HepG2 (cell line): ENCODE measurements at regions not wholly inside any gene's neighbourhood (a gene's known extent, or its start where the extent isn't known, plus 50 kb on each side); places are given as distances from the start of the nearest gene placed in this dataset.

Experiments used
- ATAC-seq: fragments of 200-7000 bp; cut with Tn5 transposase; 3 replicates; pipeline ENCODE4 v1.9.1; 2020; ENCODE audit warnings: mild to moderate bottlenecking, moderate library complexity
- BruUV-seq: library from RNA; stranded (reverse); fragments of 400-500 nt; replicated peaks from 2 replicates; lab custom pipeline; 2021; lab: Mats Ljungman, UMichigan
- CTCF ChIA-PET: fragments of 300-600 bp; formaldehyde crosslinking; extraction: SDS; loops from one replicate; lab custom pipeline; 2021; ENCODE audit warnings: low total read pairs, inconsistent platforms, low intra/inter-chr PET ratio; lab: Yijun Ruan, JAX
- POLR2A ChIA-PET: fragments of 350-600 bp; sonication (Branson Sonifier 250); formaldehyde crosslinking; loops from one replicate; lab custom pipeline; 2020; ENCODE audit warnings: antibody characterized with exemption, inconsistent platforms; lab: Yijun Ruan, JAX
- DNase-seq: peaks from one replicate; pipeline ENCODE4 v3.0.0-alpha.2; 2015; ENCODE audit warnings: low spot score
- FAIRE-seq: peaks from 3 replicates; lab custom pipeline; 2011; peaks lifted over from hg19 to GRCh38; lab: Jason Lieb, UNC
- H2AFZ ChIP-seq: one replicate; pipeline ENCODE4 v1.6.1; 2011; ENCODE audit warnings: low read length, inconsistent platforms
- H3K27ac ChIP-seq: fragments of 300-600 bp; 3 replicates; pipeline ENCODE4 v1.8.0; 2011; ENCODE audit warnings: mixed run types, mild to moderate bottlenecking, mixed read lengths, low read length, inconsistent platforms; ENCODE audit not compliant: insufficient read depth; ENCODE audit errors: extremely low read length
- H3K27me3 ChIP-seq, 2 experiments: fragments of 200-600 bp in 1 of 2; 2 replicates in 1 of 2; 3 replicates in 1 of 2; pipeline versions ENCODE4 v1.6.0 to v1.8.0; 2011; ENCODE audit warnings: low read length in 2 of 2, mild to moderate bottlenecking in 2 of 2, moderate library complexity in 2 of 2, inconsistent platforms in 1 of 2; ENCODE audit not compliant: insufficient read depth in 2 of 2, control insufficient read depth in 1 of 2
- H3K36me3 ChIP-seq, 2 experiments: fragments of 200-600 bp in 1 of 2; replicated peaks in 1 of 2; 2 replicates in 1 of 2; 3 replicates in 1 of 2; pipeline versions ENCODE4 v1.5.1 to v1.8.0; 2011; ENCODE audit warnings: low read length in 2 of 2, inconsistent platforms in 1 of 2; ENCODE audit not compliant: insufficient read depth in 2 of 2, control insufficient read depth in 1 of 2
- H3K4me1 ChIP-seq: 2 replicates; pipeline ENCODE4 v1.5.1; 2012; ENCODE audit warnings: low read length, inconsistent platforms; ENCODE audit not compliant: insufficient read depth
- H3K4me2 ChIP-seq: 2 replicates; pipeline ENCODE4 v1.6.0; 2011; ENCODE audit warnings: low read depth, low read length, inconsistent platforms
- H3K4me3 ChIP-seq, 3 experiments: fragments of 200-600 bp in 1 of 3; sonication (generic), shearing (Covaris generic) in 1 of 3; replicated peaks in 1 of 3; 2 replicates each; pipeline ENCODE4 v1.5.1; 2011 to 2016; ENCODE audit warnings: low read length in 3 of 3, inconsistent platforms in 2 of 3, low read depth in 2 of 3, mild to moderate bottlenecking in 2 of 3, control low read depth in 1 of 3, mixed read lengths in 1 of 3; ENCODE audit not compliant: insufficient read depth in 1 of 3
- H3K79me2 ChIP-seq: one replicate; pipeline ENCODE4 v1.6.1; 2011; ENCODE audit warnings: low read length, inconsistent platforms; ENCODE audit not compliant: insufficient read depth
- H3K9ac ChIP-seq: 2 replicates; pipeline ENCODE4 v1.6.0; 2011; ENCODE audit warnings: mild to moderate bottlenecking, low read depth, low read length, inconsistent platforms; ENCODE audit not compliant: insufficient read depth
- H3K9me3 ChIP-seq: 2 replicates; pipeline ENCODE4 v1.5.1; 2012; ENCODE audit warnings: mild to moderate bottlenecking, low read length
- H4K20me1 ChIP-seq: 2 replicates; pipeline ENCODE4 v1.6.0; 2011; ENCODE audit warnings: inconsistent platforms, mild to moderate bottlenecking, low read length, moderate library complexity; ENCODE audit not compliant: insufficient read depth
- AHDC1 ChIP-seq: sonication (generic); formaldehyde crosslinking; IDR thresholded peaks from 2 replicates; pipeline ENCODE4 v1.5.1; 2020; ENCODE audit warnings: mild to moderate bottlenecking, missing genetic modification reagents, borderline replicate concordance
- DRAP1 ChIP-seq: IDR thresholded peaks from 2 replicates; pipeline ENCODE4 v1.6.1; 2016; ENCODE audit warnings: missing genetic modification reagents, missing compliant biosample characterization
- EED ChIP-seq: sonication (generic); formaldehyde crosslinking; IDR thresholded peaks from 2 replicates; pipeline ENCODE4 v1.5.0; 2020; ENCODE audit warnings: mild to moderate bottlenecking, missing genetic modification reagents
- HNRNPH1 ChIP-seq: fragments of 200-400 bp; formaldehyde crosslinking; optimal IDR thresholded peaks from 2 replicates; pipeline ENCODE3; 2017; ENCODE audit warnings: mild to moderate bottlenecking, low read depth, low read length
- KLF9 ChIP-seq: IDR thresholded peaks from 2 replicates; pipeline ENCODE4 v1.6.1; 2016; ENCODE audit warnings: low read depth
- SP1 ChIP-seq, 2 experiments: fragments of 450-650 bp in 1 of 2; sonication (generic) in 1 of 2; formaldehyde crosslinking in 1 of 2; IDR thresholded peaks; 2 replicates each; pipeline versions ENCODE4 v1.4.0 to v1.6.1; 2016 to 2020; ENCODE audit warnings: missing genetic modification reagents in 1 of 2
- ZBTB8A ChIP-seq: sonication (generic); formaldehyde crosslinking; IDR thresholded peaks from 2 replicates; pipeline ENCODE4 v1.4.0; 2020; ENCODE audit warnings: mild to moderate bottlenecking, low read depth, missing genetic modification reagents, borderline replicate concordance
- ZEB1 ChIP-seq: IDR thresholded peaks from 2 replicates; pipeline ENCODE4 v1.6.1; 2012; ENCODE audit warnings: mild to moderate bottlenecking, low read depth, inconsistent platforms; ENCODE audit not compliant: insufficient replicate concordance
- ZFP82 ChIP-seq: sonication (generic); formaldehyde crosslinking; IDR thresholded peaks from 2 replicates; pipeline ENCODE4 v1.5.1; 2020; ENCODE audit warnings: mild to moderate bottlenecking, missing genetic modification reagents, borderline replicate concordance
- ZKSCAN5 ChIP-seq: sonication (generic); formaldehyde crosslinking; IDR thresholded peaks from 2 replicates; pipeline ENCODE4 v1.5.1; 2020; ENCODE audit warnings: mild to moderate bottlenecking, missing genetic modification reagents
- ZNF207 ChIP-seq: fragments of 450-650 bp; IDR thresholded peaks from 2 replicates; pipeline ENCODE4 v1.6.1; 2016; ENCODE audit warnings: antibody characterized with exemption, borderline replicate concordance
- ZNF280B ChIP-seq: sonication (generic); formaldehyde crosslinking; IDR thresholded peaks from 2 replicates; pipeline ENCODE4 v1.5.0; 2020; ENCODE audit warnings: missing genetic modification reagents, mild to moderate bottlenecking, borderline replicate concordance
- ZNF33A ChIP-seq: sonication (generic); formaldehyde crosslinking; IDR thresholded peaks from 2 replicates; pipeline ENCODE4 v1.5.1; 2020; ENCODE audit warnings: missing genetic modification reagents, mild to moderate bottlenecking, moderate library complexity, borderline replicate concordance
- ZNF44 ChIP-seq: sonication (generic); formaldehyde crosslinking; IDR thresholded peaks from 2 replicates; pipeline ENCODE4 v1.5.1; 2020; ENCODE audit warnings: mild to moderate bottlenecking, missing genetic modification reagents
- ZNF652 ChIP-seq: IDR thresholded peaks from 2 replicates; pipeline ENCODE4 v1.6.1; 2016; ENCODE audit warnings: low read depth, borderline replicate concordance
- ZNF720 ChIP-seq: sonication (generic); formaldehyde crosslinking; IDR thresholded peaks from 2 replicates; pipeline ENCODE4 v1.4.0; 2020; ENCODE audit warnings: missing genetic modification reagents
- ZNF749 ChIP-seq: sonication (generic); formaldehyde crosslinking; IDR thresholded peaks from 2 replicates; pipeline ENCODE4 v1.8.0; 2022; ENCODE audit warnings: mild to moderate bottlenecking, missing genetic modification reagents, moderate library complexity, borderline replicate concordance
- ZNF773 ChIP-seq: sonication (generic); formaldehyde crosslinking; IDR thresholded peaks from 2 replicates; pipeline ENCODE4 v1.4.0; 2020; ENCODE audit warnings: missing genetic modification reagents, borderline replicate concordance
- WGBS: methylation state at CpG from one replicate; pipeline ENCODE4 v1.1.6; 2017; ENCODE audit warnings: low lambda C conversion rate; 5-methylcytosine and 5-hydroxymethylcytosine counted together
- in situ Hi-C: cut with HindIII; loops from 2 replicates; pipeline ENCODE4 v1.10.0; 2017; ENCODE audit warnings: low pct_unique_long_range_greater_than_20kb; ENCODE audit not compliant: extremely low pct_ligation_motif_present
- intact Hi-C: fragments of 100-400 bp; cut with micrococcal nuclease; formaldehyde crosslinking; loops from one replicate; pipeline ENCODE4 v1.10.0; 2022; ENCODE audit not compliant: unreplicated experiment

DNA sequence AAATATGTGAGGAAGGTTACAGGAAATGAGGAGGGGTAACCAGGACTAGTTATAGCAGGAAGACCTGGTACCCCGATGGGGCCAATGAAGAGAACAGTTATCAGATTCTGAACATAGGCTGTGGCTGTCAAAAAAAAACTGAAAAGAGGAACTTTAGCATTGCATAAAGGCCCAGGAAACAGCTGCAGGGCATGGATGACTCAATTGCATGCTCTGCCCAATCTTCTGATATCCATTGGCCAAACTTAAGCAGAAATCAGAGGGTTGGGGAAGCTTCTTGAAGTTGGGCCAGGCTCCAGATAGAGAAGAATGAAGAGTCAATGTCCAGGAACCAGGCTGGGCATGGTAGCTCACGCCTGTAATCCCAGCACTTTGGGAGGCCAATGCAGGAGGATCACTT is 1222.4 kb upstream of the PRKX start:
- H3K27ac ChIP-seq: no peak overlapping the region
- H3K9me3 ChIP-seq: peaks cover 36% of the 10 kb centered on the region
- FAIRE-seq (no peak), DNase-seq (no peak), ATAC-seq (no peak)
- no peaks in the 10 kb centered on the region for H3K79me2 ChIP-seq
- no peaks in the 10 kb centered on the region for H3K4me1 ChIP-seq
- intact Hi-C loops (no loop called here), in situ Hi-C loops (no loop called here)
- no peak overlapping the region for H3K9ac ChIP-seq
- H3K4me3 ChIP-seq: no peak overlapping the region
- BruUV-seq: no TSS peak
- no peaks in the 10 kb centered on the region for H3K27me3 ChIP-seq
- WGBS: 0% methylated on average over 1 of the region's 2 CpGs
- ChIA-PET CTCF (no interaction called here), POLR2A (no interaction called here)
- no peaks in the 10 kb centered on the region for H3K36me3 ChIP-seq
- H3K4me2 ChIP-seq: no peak overlapping the region
- H4K20me1 ChIP-seq: no peaks in the 10 kb centered on the region
- H2AFZ ChIP-seq: no peak overlapping the region
- TF ChIP-seq ZNF207: no peak
- no peak for TF ChIP-seq ZKSCAN5 (CRISPR knock-in tag)
- TF ChIP-seq ZNF720 (CRISPR knock-in tag): no peak
- no peak for TF ChIP-seq ZNF773 (CRISPR knock-in tag)
- TF ChIP-seq AHDC1 (CRISPR knock-in tag): no peak
- no peak for TF ChIP-seq ZEB1
- TF ChIP-seq ZNF749 (CRISPR knock-in tag): no peak
- TF ChIP-seq DRAP1 (CRISPR knock-in tag): no peak
- TF ChIP-seq ZBTB8A (CRISPR knock-in tag): no peak
- TF ChIP-seq ZNF44 (CRISPR knock-in tag): no peak
- TF ChIP-seq ZNF33A (CRISPR knock-in tag): no peak
- TF ChIP-seq ZNF280B (CRISPR knock-in tag): no peak
- TF ChIP-seq SP1 (IDR thresholded peaks at IDR 0.05): no peak
- no peak for TF ChIP-seq SP1 (CRISPR knock-in tag; IDR thresholded peaks at IDR 0.05)
- no peak for TF ChIP-seq KLF9
- TF ChIP-seq HNRNPH1: no peak
- no peak for TF ChIP-seq ZFP82 (CRISPR knock-in tag)
- TF ChIP-seq ZNF652 (CRISPR knock-in tag): no peak
- no peak for TF ChIP-seq EED (CRISPR knock-in tag)
